ENCODE measurements at regions not wholly inside any gene's neighbourhood (a gene's known extent, or its start where the extent isn't known, plus 50 kb on each side); places are given as distances from the start of the nearest gene placed in this dataset.

GRCh38 chr2:59938181-59938580 is 615.3 kb downstream of the BCL11A start:
- TF ChIP-seq CTCF (conservative IDR thresholded peaks at IDR 0.05; ENCODE audit: low read depth, low read length): no peak
- H3K4me3 ChIP-seq (ENCODE audit: low read length): no peak overlapping the region
- DNase-seq (ENCODE audit: low read depth): no peak

- DNase-seq (ENCODE audit: low read depth): no peak
- no peak for TF ChIP-seq CTCF (conservative IDR thresholded peaks at IDR 0.05; ENCODE audit: low read depth, low read length)
- H3K4me3 ChIP-seq (ENCODE audit: low read length): no peak overlapping the region
Observed at GRCh38 chr2:59936048-59936447, 617.4 kb downstream of the BCL11A start.

- no peak for DNase-seq (ENCODE audit: low read depth)
- no peak overlapping the region for H3K4me3 ChIP-seq (ENCODE audit: low read length)
- TF ChIP-seq CTCF (conservative IDR thresholded peaks at IDR 0.05; ENCODE audit: low read depth, low read length): no peak
Observed at GRCh38 chr2:59935005-59935404, 618.4 kb downstream of the BCL11A start.

GRCh38 chr2:59933948-59934347 is 619.5 kb downstream of the BCL11A start:
- no peak overlapping the region for H3K4me3 ChIP-seq (ENCODE audit: low read length)
- no peak for DNase-seq (ENCODE audit: low read depth)
- no peak for TF ChIP-seq CTCF (conservative IDR thresholded peaks at IDR 0.05; ENCODE audit: low read depth, low read length)

GRCh38 chr2:59932341-59932740 is 621.1 kb downstream of the BCL11A start:
- TF ChIP-seq CTCF (conservative IDR thresholded peaks at IDR 0.05; ENCODE audit: low read depth, low read length): no peak
- no peak for DNase-seq (ENCODE audit: low read depth)
- no peak overlapping the region for H3K4me3 ChIP-seq (ENCODE audit: low read length)

- DNase-seq (ENCODE audit: low read depth): no peak
- no peak for TF ChIP-seq CTCF (conservative IDR thresholded peaks at IDR 0.05; ENCODE audit: low read depth, low read length)
- H3K4me3 ChIP-seq (ENCODE audit: low read length): no peak overlapping the region
Observed at GRCh38 chr2:59930430-59930829, 623.0 kb downstream of the BCL11A start.

- no peak for TF ChIP-seq CTCF (conservative IDR thresholded peaks at IDR 0.05; ENCODE audit: low read depth, low read length)
- no peak for DNase-seq (ENCODE audit: low read depth)
Observed at GRCh38 chr2:59926731-59927130, 626.7 kb downstream of the BCL11A start.

More at GRCh38 chr2:59926731-59927130, 626.7 kb downstream of the BCL11A start:
- no peak overlapping the region for H3K4me3 ChIP-seq (ENCODE audit: low read length)

Measured in retinal pigment epithelial cell (primary cell).